Tibial artery (tissue), 4 donors: ENCODE measurements at regions not wholly inside any gene's neighbourhood (a gene's known extent, or its start where the extent isn't known, plus 50 kb on each side); places are given as distances from the start of the nearest gene placed in this dataset.

Experiments
- DNase-seq, 2 donors: peaks; one replicate each; pipeline ENCODE4 v3.0.0-alpha.2; 2019
- H3K27ac ChIP-seq, 2 donors: fragments of 200-600 bp; sonication (generic) in 1 of 2; 1 replicate in 1 of 2; 2 replicates in 1 of 2; pipeline ENCODE4 v1.5.1; 2018 to 2019; ENCODE audit warnings: mild to moderate bottlenecking in 1 of 2
- H3K27me3 ChIP-seq, 2 donors: fragments of 200-600 bp; sonication (generic) in 1 of 2; one replicate each; pipeline versions ENCODE4 v1.5.1 to v1.6.0; 2016 to 2019
- H3K36me3 ChIP-seq, 3 donors: fragments of 200-600 bp; sonication (generic) in 2 of 3; one replicate each; pipeline ENCODE4 v1.5.1; 2016 to 2019; ENCODE audit warnings: mild to moderate bottlenecking in 2 of 3
- H3K4me1 ChIP-seq, 4 donors: fragments of 200-600 bp; sonication (generic) in 2 of 4; 1 replicate in 3 of 4; 2 replicates in 1 of 4; pipeline ENCODE4 v1.5.1; 2016 to 2019
- H3K4me3 ChIP-seq, 2 donors: fragments of 200-600 bp; sonication (generic) in 1 of 2; 1 replicate in 1 of 2; 2 replicates in 1 of 2; pipeline ENCODE4 v1.5.1; 2018 to 2019; ENCODE audit warnings: mild to moderate bottlenecking in 2 of 2
- H3K9me3 ChIP-seq, 3 donors: fragments of 200-600 bp; sonication (generic) in 1 of 3; one replicate each; pipeline ENCODE4 v1.5.1; 2016 to 2019
- intact Hi-C: fragments of 100-400 bp; cut with DNase I; formaldehyde crosslinking; loops from one replicate; pipeline ENCODE4 v1.15.0; 2023; ENCODE audit warnings: low total_unique reads
- TF ChIP-seq, protein P1 (sequence below), 2 experiments: fragments of 200-600 bp in 1 of 2; fragments of 450-650 bp in 1 of 2; IDR thresholded peaks; one replicate each; pipeline ENCODE4 v1.5.1; 2017 to 2019; ENCODE audit warnings: antibody characterized with exemption in 2 of 2, mild to moderate bottlenecking in 1 of 2, moderate library complexity in 1 of 2

DNA sequence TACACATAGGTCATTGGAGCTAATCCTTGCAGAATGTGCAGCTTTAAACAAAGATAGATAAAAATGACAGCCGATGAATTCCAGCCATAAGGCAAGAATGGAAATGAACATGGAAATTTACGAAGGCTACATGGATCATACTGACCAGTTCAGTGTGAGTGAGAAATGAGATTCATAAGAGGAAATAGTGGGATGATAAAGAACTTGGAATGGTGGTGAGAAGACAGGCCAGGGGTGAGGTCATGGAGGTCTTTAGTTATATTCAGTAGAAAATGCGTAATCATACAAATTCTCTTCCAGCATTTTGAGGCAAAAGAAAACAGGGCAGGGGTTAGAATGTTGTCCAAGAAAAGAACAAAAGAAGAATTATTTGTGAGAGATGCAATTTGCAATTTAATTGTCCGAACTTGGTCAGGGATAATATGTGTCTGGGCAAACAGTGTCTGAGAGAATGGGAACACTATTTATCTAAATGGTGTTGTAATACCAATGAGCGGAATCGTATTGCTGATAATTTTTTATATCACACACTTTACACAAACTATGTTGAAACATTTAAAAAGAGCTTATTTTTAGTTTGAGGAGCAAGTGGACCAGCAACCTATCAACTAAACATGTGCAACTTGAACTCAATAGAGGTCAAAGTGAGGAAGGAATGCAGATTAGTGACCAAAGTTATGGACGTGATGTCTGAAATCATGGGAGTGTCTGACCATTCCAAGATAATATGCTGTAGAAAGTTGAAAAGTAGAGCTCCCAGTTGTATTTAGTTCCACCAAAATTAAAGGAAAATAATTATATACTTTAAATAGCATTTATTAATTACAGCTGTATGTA is 739.0 kb upstream of the NCAM2 start:
- no peak for DNase-seq
- Histone ChIP-seq H3K27ac (no peak overlapping the region), H3K4me1 (no peaks in the 10 kb centered on the region), H3K4me3 (no peak overlapping the region), H3K36me3 (no peaks in the 10 kb centered on the region), H3K27me3 (no peaks in the 10 kb centered on the region), H3K9me3 (no peaks in the 10 kb centered on the region)
- TF ChIP-seq, protein P1, sequence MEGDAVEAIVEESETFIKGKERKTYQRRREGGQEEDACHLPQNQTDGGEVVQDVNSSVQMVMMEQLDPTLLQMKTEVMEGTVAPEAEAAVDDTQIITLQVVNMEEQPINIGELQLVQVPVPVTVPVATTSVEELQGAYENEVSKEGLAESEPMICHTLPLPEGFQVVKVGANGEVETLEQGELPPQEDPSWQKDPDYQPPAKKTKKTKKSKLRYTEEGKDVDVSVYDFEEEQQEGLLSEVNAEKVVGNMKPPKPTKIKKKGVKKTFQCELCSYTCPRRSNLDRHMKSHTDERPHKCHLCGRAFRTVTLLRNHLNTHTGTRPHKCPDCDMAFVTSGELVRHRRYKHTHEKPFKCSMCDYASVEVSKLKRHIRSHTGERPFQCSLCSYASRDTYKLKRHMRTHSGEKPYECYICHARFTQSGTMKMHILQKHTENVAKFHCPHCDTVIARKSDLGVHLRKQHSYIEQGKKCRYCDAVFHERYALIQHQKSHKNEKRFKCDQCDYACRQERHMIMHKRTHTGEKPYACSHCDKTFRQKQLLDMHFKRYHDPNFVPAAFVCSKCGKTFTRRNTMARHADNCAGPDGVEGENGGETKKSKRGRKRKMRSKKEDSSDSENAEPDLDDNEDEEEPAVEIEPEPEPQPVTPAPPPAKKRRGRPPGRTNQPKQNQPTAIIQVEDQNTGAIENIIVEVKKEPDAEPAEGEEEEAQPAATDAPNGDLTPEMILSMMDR (IDR thresholded peaks at IDR 0.05): no peak
- intact Hi-C loops: no loop called here

DNA sequence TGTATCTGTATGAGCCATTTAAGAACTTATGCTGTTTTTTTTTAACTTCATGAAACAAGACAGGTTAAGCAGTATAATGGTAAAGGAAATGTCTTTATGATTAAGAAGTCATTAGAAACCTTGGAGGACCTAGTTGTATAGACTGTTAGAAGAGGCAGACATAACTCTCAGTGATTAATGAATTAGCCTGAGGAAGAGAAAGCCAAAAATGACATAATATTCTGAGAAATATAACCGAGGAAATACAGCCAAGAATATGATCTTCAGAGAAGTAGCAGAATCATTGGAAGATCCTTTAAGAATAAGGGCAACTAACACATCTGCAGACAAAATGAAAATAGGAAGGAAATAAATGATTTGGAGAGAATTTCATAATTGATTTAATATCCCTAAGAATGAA is 738.1 kb upstream of the NCAM2 start:
- intact Hi-C loops: no loop called here
- no peaks in the 10 kb centered on the region for H3K9me3 ChIP-seq
- TF ChIP-seq, protein P1 (IDR thresholded peaks at IDR 0.05): no peak
- H3K4me3 ChIP-seq: no peak overlapping the region
- no peaks in the 10 kb centered on the region for H3K36me3 ChIP-seq
- no peaks in the 10 kb centered on the region for H3K27me3 ChIP-seq
- no peaks in the 10 kb centered on the region for H3K4me1 ChIP-seq
- DNase-seq: no peak
- H3K27ac ChIP-seq: no peak overlapping the region

- no peak overlapping the region for H3K4me3 ChIP-seq
- no peaks in the 10 kb centered on the region for H3K9me3 ChIP-seq
- no peaks in the 10 kb centered on the region for H3K4me1 ChIP-seq
- H3K27me3 ChIP-seq: no peaks in the 10 kb centered on the region
- DNase-seq: no peak
- no peak overlapping the region for H3K27ac ChIP-seq
- TF ChIP-seq, protein P1 (IDR thresholded peaks at IDR 0.05): no peak
- intact Hi-C loops: no loop called here
- no peaks in the 10 kb centered on the region for H3K36me3 ChIP-seq
These were observed 736.8 kb upstream of the NCAM2 start for GRCh38 chr21:20261364-20261763.

GRCh38 chr21:20265707-20266440 is 732.3 kb upstream of the NCAM2 start:
- H3K9me3 ChIP-seq: no peaks in the 10 kb centered on the region
- intact Hi-C loops: no loop called here
- no peak for DNase-seq
- TF ChIP-seq, protein P1 (IDR thresholded peaks at IDR 0.05): no peak
- H3K27ac ChIP-seq: no peak overlapping the region
- H3K27me3 ChIP-seq: no peaks in the 10 kb centered on the region
- H3K36me3 ChIP-seq: no peaks in the 10 kb centered on the region
- H3K4me1 ChIP-seq: no peaks in the 10 kb centered on the region
- no peak overlapping the region for H3K4me3 ChIP-seq

- no peaks in the 10 kb centered on the region for H3K27me3 ChIP-seq
- intact Hi-C loops: no loop called here
These were observed 731.8 kb upstream of the NCAM2 start for GRCh38 chr21:20266441-20266710.

More at GRCh38 chr21:20266441-20266710, 731.8 kb upstream of the NCAM2 start:
- Histone ChIP-seq H3K27ac (no peak overlapping the region), H3K4me1 (no peaks in the 10 kb centered on the region), H3K36me3 (no peaks in the 10 kb centered on the region), H3K4me3 (no peak overlapping the region), H3K9me3 (no peaks in the 10 kb centered on the region)
- DNase-seq: no peak
- TF ChIP-seq, protein P1 (IDR thresholded peaks at IDR 0.05): no peak
